PC-3 (cell line): ENCODE measurements at regions not wholly inside any gene's neighbourhood (a gene's known extent, or its start where the extent isn't known, plus 50 kb on each side); places are given as distances from the start of the nearest gene placed in this dataset.

ENCODE experiments used
- CTCF ChIP-seq: fragments of 300-600 bp; sonication (generic); conservative IDR thresholded peaks from 2 replicates; pipeline ENCODE4 v1.5.1; 2017; ENCODE audit warnings: antibody characterized with exemption, low read depth, mild to moderate bottlenecking, low read length
- EZH2 ChIP-seq: fragments of 300-600 bp; sonication (generic); IDR thresholded peaks from one replicate; pipeline ENCODE4 v1.6.1; 2017; ENCODE audit warnings: antibody characterized with exemption, mild to moderate bottlenecking, low read length; ENCODE audit not compliant: unreplicated experiment
- EZH2phosphoT487 ChIP-seq: fragments of 300-600 bp; sonication (generic); IDR thresholded peaks from 2 replicates; pipeline ENCODE4 v1.6.1; 2018; ENCODE audit warnings: mild to moderate bottlenecking, antibody characterized with exemption, low read length, borderline replicate concordance

- TF ChIP-seq CTCF (no peak), EZH2phosphoT487 (no peak), EZH2 (no peak)
Measured at GRCh38 chr14:76271041-76271755, 104.7 kb upstream of the ESRRB start.
